ENCODE measurements at regions not wholly inside any gene's neighbourhood (a gene's known extent, or its start where the extent isn't known, plus 50 kb on each side); places are given as distances from the start of the nearest gene placed in this dataset.

DNA sequence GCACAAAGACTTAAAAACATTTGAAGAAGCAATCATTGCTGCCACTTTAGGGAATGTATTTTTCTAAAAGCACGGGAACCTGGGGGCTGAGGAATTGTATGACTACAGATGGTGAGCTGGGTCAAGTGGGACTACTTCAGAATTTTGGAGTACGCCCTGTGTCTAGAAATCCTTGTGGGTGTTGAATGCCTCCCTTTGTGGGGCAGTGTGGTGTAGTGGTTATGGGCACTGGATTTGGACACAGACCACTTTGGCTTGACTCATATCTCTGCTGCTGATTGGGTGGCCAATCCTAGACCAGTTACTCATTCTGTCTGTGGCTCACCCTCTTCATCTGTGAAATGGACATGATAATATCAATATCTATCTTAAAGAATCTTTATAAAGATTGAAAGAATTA, 155.0 kb upstream of the RPS6KA3 start:
- CTCF ChIA-PET = no interaction called here
- TF ChIP-seq L3MBTL2 (conservative IDR thresholded peaks at IDR 0.05) = no peak
- no peak for TF ChIP-seq FOXA1 (IDR thresholded peaks at IDR 0.05)
- TF ChIP-seq LEF1 (IDR thresholded peaks at IDR 0.05; ENCODE audit: borderline replicate concordance) = no peak
- TF ChIP-seq TARDBP (IDR thresholded peaks at IDR 0.05) = no peak
- no peak for TF ChIP-seq FOXK2 (IDR thresholded peaks at IDR 0.05)
- TF ChIP-seq NFRKB (IDR thresholded peaks at IDR 0.05) = no peak
- TF ChIP-seq ELF4 (IDR thresholded peaks at IDR 0.05) = no peak
- no peak for TF ChIP-seq SUZ12 (IDR thresholded peaks at IDR 0.05)
- no peak for TF ChIP-seq HDGF (IDR thresholded peaks at IDR 0.05; ENCODE audit: borderline replicate concordance)
- no peak for TF ChIP-seq CTBP1 (IDR thresholded peaks at IDR 0.05; ENCODE audit: borderline replicate concordance)
- no peak for TF ChIP-seq ZNF384 (IDR thresholded peaks at IDR 0.05)
- TF ChIP-seq BHLHE40 (IDR thresholded peaks at IDR 0.05; ENCODE audit: borderline replicate concordance) = no peak
- no peak for TF ChIP-seq SP1 (IDR thresholded peaks at IDR 0.05)
- TF ChIP-seq FOXM1 (IDR thresholded peaks at IDR 0.05; ENCODE audit: borderline replicate concordance) = no peak
- TF ChIP-seq, protein P1, sequence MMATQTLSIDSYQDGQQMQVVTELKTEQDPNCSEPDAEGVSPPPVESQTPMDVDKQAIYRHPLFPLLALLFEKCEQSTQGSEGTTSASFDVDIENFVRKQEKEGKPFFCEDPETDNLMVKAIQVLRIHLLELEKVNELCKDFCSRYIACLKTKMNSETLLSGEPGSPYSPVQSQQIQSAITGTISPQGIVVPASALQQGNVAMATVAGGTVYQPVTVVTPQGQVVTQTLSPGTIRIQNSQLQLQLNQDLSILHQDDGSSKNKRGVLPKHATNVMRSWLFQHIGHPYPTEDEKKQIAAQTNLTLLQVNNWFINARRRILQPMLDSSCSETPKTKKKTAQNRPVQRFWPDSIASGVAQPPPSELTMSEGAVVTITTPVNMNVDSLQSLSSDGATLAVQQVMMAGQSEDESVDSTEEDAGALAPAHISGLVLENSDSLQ (IDR thresholded peaks at IDR 0.05) = no peak
- TF ChIP-seq ARNT (IDR thresholded peaks at IDR 0.05) = no peak
- no peak for DNase-seq (ENCODE audit: extremely low spot score)
- POLR2A ChIA-PET = no interaction called here

DNA sequence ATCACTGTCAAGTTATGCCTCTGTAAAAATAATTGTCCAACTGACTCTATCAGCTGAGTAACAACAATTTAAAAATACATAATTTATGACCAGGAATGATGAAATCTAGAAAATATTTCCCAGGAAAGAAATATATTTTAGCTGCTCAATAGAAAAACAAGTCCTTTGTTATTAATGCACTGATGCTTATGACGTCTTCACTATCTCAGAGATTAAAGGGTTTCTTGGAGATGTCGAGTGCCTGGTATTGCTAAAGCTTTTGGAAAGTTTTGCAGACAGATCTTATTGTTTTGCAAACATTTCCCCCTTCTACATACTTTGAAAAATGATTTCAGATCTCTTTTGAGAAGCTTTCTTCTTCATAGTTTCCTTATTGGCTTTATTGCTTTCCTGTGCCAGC, 154.6 kb upstream of the RPS6KA3 start:
- TF ChIP-seq FOXM1 (IDR thresholded peaks at IDR 0.05; ENCODE audit: borderline replicate concordance) (no peak), ELF4 (IDR thresholded peaks at IDR 0.05) (no peak), CTBP1 (IDR thresholded peaks at IDR 0.05; ENCODE audit: borderline replicate concordance) (no peak), SUZ12 (IDR thresholded peaks at IDR 0.05) (no peak)
- ChIA-PET POLR2A (no interaction called here), CTCF (no interaction called here)
- DNase-seq (ENCODE audit: extremely low spot score) = no peak

DNA sequence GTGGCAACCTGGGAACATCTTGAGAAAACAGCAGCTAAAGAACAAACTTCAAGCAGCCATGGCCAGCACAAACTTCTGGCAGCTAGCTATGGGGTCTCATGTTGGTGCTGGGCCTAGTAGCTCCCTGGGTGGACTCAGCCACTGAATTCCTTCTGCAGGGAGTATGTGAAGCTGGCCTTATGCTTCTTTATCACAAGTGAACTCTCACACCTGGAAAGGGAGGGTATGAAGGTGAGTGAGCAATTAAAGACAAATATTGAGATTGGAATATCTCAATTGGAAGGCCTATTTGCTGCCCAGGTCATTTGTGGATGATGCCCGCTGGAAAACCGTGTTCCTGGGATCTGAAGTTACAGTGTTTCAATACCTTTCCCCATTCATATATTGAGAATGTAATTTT, 153.3 kb upstream of the RPS6KA3 start:
- CTCF ChIA-PET = no interaction called here
- POLR2A ChIA-PET = no interaction called here
- TF ChIP-seq, protein P1 (IDR thresholded peaks at IDR 0.05) = no peak
- TF ChIP-seq FOXM1 (IDR thresholded peaks at IDR 0.05; ENCODE audit: borderline replicate concordance) = no peak
- no peak for TF ChIP-seq ELF4 (IDR thresholded peaks at IDR 0.05)
- TF ChIP-seq SP1 (IDR thresholded peaks at IDR 0.05) = no peak
- no peak for TF ChIP-seq LEF1 (IDR thresholded peaks at IDR 0.05; ENCODE audit: borderline replicate concordance)
- TF ChIP-seq L3MBTL2 (conservative IDR thresholded peaks at IDR 0.05) = no peak
- no peak for TF ChIP-seq NFRKB (IDR thresholded peaks at IDR 0.05)
- TF ChIP-seq ZNF384 (IDR thresholded peaks at IDR 0.05) = no peak
- no peak for TF ChIP-seq CTBP1 (IDR thresholded peaks at IDR 0.05; ENCODE audit: borderline replicate concordance)
- TF ChIP-seq ARNT (IDR thresholded peaks at IDR 0.05) = no peak
- no peak for TF ChIP-seq TARDBP (IDR thresholded peaks at IDR 0.05)
- TF ChIP-seq BHLHE40 (IDR thresholded peaks at IDR 0.05; ENCODE audit: borderline replicate concordance) = no peak
- TF ChIP-seq HDGF (IDR thresholded peaks at IDR 0.05; ENCODE audit: borderline replicate concordance) = no peak
- no peak for TF ChIP-seq FOXA1 (IDR thresholded peaks at IDR 0.05)
- TF ChIP-seq SUZ12 (IDR thresholded peaks at IDR 0.05) = no peak
- TF ChIP-seq FOXK2 (IDR thresholded peaks at IDR 0.05) = no peak
- DNase-seq (ENCODE audit: extremely low spot score) = no peak

DNA sequence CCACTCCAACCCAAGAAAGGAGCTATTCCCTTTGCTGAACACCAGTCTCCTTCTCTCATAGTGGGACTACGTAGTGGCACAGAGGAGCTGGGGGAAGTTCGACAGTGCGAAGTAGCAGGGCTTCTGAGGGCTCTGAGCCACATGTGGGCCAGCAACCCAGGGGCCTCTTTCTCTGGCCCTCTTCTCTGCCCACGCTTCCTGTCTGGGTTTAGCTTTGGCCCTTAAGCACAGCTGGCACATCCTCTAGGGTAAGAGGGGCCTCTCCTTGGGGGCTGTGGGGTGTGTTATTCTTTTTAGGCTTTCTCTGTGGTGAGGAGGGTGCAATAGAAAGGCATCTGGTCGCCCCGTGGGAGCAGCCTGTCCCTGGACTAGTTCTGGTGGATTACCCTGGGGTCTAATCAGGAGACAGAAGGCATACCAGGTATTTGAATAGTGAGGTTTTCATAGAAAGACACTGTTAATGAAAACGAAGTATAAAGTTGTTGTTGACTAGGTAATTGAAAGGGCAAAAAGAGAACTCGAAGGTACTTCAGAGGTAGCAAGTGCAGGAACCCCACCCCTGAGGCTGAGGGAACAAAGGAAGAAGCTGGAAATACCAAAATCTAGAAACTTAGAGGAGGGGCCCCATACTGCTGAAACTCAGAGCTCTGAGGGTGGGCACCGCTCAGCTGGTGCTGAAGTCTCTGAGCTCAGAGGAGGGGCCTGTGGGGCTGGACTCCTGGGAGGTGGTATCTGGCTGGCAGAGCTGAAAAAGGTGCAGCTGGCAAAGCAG, 151.9 kb upstream of the RPS6KA3 start:
- POLR2A ChIA-PET = no interaction called here

DNA sequence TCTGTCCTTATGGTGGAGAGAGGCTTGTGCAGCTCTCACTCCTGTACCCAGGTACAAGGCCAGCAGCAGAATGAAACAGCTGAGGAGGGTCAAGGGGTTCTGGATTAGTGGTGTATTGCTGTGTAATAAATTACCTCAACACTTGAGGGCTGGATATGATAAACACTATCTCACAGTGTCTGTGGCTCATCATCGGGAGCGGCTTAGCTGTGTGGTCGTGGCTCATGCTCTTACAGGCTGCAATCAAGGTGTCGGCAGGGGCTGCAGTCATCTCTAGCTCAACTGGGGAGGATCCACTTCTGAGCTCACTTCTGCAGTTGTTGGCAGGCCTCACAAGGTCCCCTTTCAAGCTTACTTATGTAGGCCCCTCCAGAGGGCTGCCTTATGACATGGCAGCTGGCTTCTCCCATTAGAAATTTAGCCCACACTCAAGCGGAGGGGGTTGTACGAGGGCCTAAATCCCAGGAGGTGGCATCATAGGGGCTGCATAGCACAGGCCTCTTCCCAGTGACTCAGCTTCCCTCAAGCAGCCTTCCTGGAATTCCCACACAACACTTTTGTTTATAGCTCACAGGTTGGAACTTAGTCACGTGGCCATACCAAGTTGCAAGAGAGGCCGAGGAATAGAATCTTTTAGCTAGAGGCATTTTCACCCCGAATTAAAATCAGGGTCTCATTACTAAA, 148.2 kb upstream of the RPS6KA3 start:
- ChIA-PET POLR2A (interaction anchor here (0.9 kb wide), 1 partner anchor 12 kb away, joined by 4 read pairs; no protein-coding TSS in a partner anchor), CTCF (no interaction called here)
- DNase-seq (ENCODE audit: extremely low spot score) = no peak
- TF ChIP-seq ZNF384 (IDR thresholded peaks at IDR 0.05) (no peak), TARDBP (IDR thresholded peaks at IDR 0.05) (no peak), CTBP1 (IDR thresholded peaks at IDR 0.05; ENCODE audit: borderline replicate concordance) (no peak), SP1 (IDR thresholded peaks at IDR 0.05) (no peak), NFRKB (IDR thresholded peaks at IDR 0.05) (no peak), ARNT (IDR thresholded peaks at IDR 0.05) (no peak), FOXM1 (IDR thresholded peaks at IDR 0.05; ENCODE audit: borderline replicate concordance) (no peak), FOXK2 (IDR thresholded peaks at IDR 0.05) (no peak), BHLHE40 (IDR thresholded peaks at IDR 0.05; ENCODE audit: borderline replicate concordance) (no peak), FOXA1 (IDR thresholded peaks at IDR 0.05) (no peak), SUZ12 (IDR thresholded peaks at IDR 0.05) (no peak), HDGF (IDR thresholded peaks at IDR 0.05; ENCODE audit: borderline replicate concordance) (no peak), ELF4 (IDR thresholded peaks at IDR 0.05) (no peak), L3MBTL2 (conservative IDR thresholded peaks at IDR 0.05) (no peak), LEF1 (IDR thresholded peaks at IDR 0.05; ENCODE audit: borderline replicate concordance) (no peak)
- TF ChIP-seq, protein P1 (IDR thresholded peaks at IDR 0.05) = no peak

More for the DNA sequence above, 151.9 kb upstream of the RPS6KA3 start:
- TF ChIP-seq, protein P1 (IDR thresholded peaks at IDR 0.05) = no peak
- TF ChIP-seq FOXK2 (IDR thresholded peaks at IDR 0.05) (no peak), L3MBTL2 (conservative IDR thresholded peaks at IDR 0.05) (no peak)
- CTCF ChIA-PET = interaction anchor here (0.5 kb wide), 1 partner anchor 57 kb away, joined by 3 read pairs; no protein-coding TSS in a partner anchor
- DNase-seq (ENCODE audit: extremely low spot score) = no peak
